Activated CD8-positive, alpha-beta T cell treated with anti-CD3 and anti-CD28 coated beads for 36 hours (primary cell): ENCODE measurements at regions not wholly inside any gene's neighbourhood (a gene's known extent, or its start where the extent isn't known, plus 50 kb on each side); places are given as distances from the start of the nearest gene placed in this dataset.
"Not testable (repeated sequence)": the region's sequence is repeated elsewhere in the genome, so short reads cannot be mapped to it uniquely, and the experiment has no call there.

ENCODE experiments used
- ATAC-seq: fragments of 200-7000 bp; cut with Tn5 transposase; one replicate; pipeline ENCODE4 v1.10.0; 2021; ENCODE audit warnings: mild to moderate bottlenecking, moderate library complexity
- CTCF ChIA-PET: fragments of 350-600 bp; sonication (Branson Sonifier 250); formaldehyde crosslinking; loops from one replicate; lab custom pipeline; 2021; ENCODE audit warnings: antibody characterized with exemption; lab: Charles Lee
- POLR2A ChIA-PET: fragments of 350-600 bp; sonication (Branson Sonifier 250); formaldehyde crosslinking; loops from one replicate; lab custom pipeline; 2021; ENCODE audit warnings: antibody characterized with exemption; lab: Charles Lee
- DNase-seq: peaks from one replicate; pipeline ENCODE4 v3.0.0-alpha.2; 2020
- H3K27ac Mint-ChIP-seq: one replicate; pipeline ENCODE4 v1.8.0; 2021; ENCODE audit warnings: mild to moderate bottlenecking, mixed read lengths
- H3K27me3 Mint-ChIP-seq: one replicate; pipeline ENCODE4 v1.8.0; 2021; ENCODE audit warnings: mixed read lengths
- H3K36me3 Mint-ChIP-seq: one replicate; pipeline ENCODE4 v1.8.0; 2021; ENCODE audit warnings: low read depth, mixed read lengths
- H3K4me1 Mint-ChIP-seq: one replicate; pipeline ENCODE4 v1.8.0; 2021; ENCODE audit warnings: low read depth, mixed read lengths
- H3K4me3 Mint-ChIP-seq: one replicate; pipeline ENCODE4 v1.8.0; 2021; ENCODE audit warnings: mild to moderate bottlenecking, moderate library complexity, mixed read lengths
- H3K9me3 Mint-ChIP-seq: one replicate; pipeline ENCODE4 v1.8.0; 2021; ENCODE audit warnings: mixed read lengths
- CTCF ChIP-seq: fragments of 200-600 bp; IDR thresholded peaks from one replicate; pipeline ENCODE4 v1.8.0; 2022; ENCODE audit warnings: antibody characterized with exemption, mild to moderate bottlenecking
- intact Hi-C: fragments of 100-400 bp; cut with micrococcal nuclease; formaldehyde crosslinking; loops from one replicate; pipeline ENCODE4 v1.10.0; 2022

DNA sequence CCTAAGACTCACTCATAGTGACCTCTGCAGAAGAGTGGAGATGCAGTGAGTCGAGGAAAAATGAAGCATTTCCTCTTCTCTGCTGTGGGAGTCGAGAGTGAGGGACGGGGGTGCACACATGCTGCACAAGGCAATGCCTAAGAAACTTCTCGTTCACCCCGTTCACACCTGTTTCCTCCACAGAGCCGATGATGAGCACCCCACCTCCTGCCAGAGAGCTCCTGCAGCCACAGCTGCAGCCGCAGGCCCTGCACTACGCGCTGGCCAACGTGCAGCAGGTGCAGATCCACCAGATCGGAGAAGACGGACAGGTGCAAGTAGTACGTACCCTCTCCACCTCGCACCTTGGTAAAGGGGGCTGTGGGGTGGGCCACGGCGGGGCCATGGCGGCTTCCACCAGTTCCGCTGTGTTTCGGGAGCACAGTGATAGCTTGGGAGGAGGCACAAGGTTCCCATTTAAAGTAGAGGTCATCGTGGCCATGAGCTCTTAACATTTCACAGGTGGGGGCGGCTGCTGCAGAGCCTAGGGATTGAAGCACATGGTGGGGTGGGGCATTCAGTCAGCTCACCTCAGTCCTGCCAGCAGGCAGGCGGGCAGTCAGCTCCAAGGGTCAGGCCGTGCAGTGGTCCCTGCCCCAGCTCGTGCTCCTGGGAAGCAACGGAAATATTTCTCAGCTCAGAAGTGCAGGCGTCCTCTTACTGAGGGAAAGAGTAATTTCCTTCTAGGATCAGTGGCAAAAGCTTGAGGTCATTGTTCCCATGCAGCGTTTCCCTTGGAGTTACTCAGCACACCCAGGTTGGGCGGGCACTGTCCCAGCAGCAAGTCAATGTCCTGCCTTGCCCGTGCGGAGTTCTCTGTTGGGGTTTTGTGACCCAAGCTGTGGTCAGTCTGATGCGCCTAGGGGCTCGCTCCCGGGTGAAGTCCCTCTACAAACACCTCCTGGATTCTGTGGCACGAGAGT is 80.1 kb downstream of the NPIPB11 start:
- H3K4me1 Mint-ChIP-seq, POLR2A ChIA-PET, DNase-seq, CTCF ChIA-PET, H3K36me3 Mint-ChIP-seq, H3K4me3 Mint-ChIP-seq, H3K27ac Mint-ChIP-seq, ATAC-seq, H3K9me3 Mint-ChIP-seq, H3K27me3 Mint-ChIP-seq, intact Hi-C loops: not testable (repeated sequence)

GRCh38 chr16:29323725-29324124 is 82.8 kb downstream of the NPIPB11 start:
- H3K4me3 Mint-ChIP-seq, DNase-seq, POLR2A ChIA-PET, H3K4me1 Mint-ChIP-seq, H3K27ac Mint-ChIP-seq, H3K27me3 Mint-ChIP-seq, ATAC-seq, CTCF ChIA-PET, H3K9me3 Mint-ChIP-seq, intact Hi-C loops, H3K36me3 Mint-ChIP-seq: not testable (repeated sequence)

GRCh38 chr16:29321585-29321984 is 84.9 kb downstream of the NPIPB11 start:
- ChIA-PET POLR2A (no interaction called here), CTCF (no interaction called here)
- no peaks in the 10 kb centered on the region for H3K9me3 Mint-ChIP-seq
- intact Hi-C loops = no loop called here
- no peaks in the 10 kb centered on the region for H3K36me3 Mint-ChIP-seq
- ATAC-seq (no peak), DNase-seq (no peak)
- peaks cover 3% of the 10 kb centered on the region for H3K4me1 Mint-ChIP-seq
- H3K27ac Mint-ChIP-seq = no peak overlapping the region
- H3K27me3 Mint-ChIP-seq = no peaks in the 10 kb centered on the region
- no peak overlapping the region for H3K4me3 Mint-ChIP-seq
- TF ChIP-seq CTCF = no peak

DNA sequence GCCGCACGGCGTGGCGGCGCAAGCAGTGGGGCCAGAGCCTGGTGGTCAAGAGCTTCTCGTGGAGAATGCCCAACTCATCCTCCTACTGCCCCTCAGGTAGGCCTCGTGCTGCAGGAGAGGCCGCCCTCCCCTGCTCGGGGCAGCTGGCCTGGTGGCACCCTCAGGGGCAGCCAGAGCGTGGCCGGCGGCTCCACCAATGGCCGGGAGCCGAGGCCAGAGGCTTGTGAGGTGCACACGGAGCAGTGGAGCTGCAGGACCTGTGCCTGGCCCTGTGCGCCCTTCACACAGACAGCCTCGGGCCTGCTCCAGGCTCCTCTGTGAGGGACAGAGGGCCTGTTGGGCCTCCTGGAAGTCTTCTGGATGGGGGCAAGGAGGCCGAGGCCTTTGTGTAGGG is 85.5 kb downstream of the NPIPB11 start:
- no peak for TF ChIP-seq CTCF
- intact Hi-C loops = no loop called here
- no peak overlapping the region for H3K27ac Mint-ChIP-seq
- ATAC-seq (no peak), DNase-seq (no peak)
- H3K9me3 Mint-ChIP-seq = no peaks in the 10 kb centered on the region
- ChIA-PET POLR2A (no interaction called here), CTCF (no interaction called here)
- no peaks in the 10 kb centered on the region for H3K27me3 Mint-ChIP-seq
- H3K4me1 Mint-ChIP-seq = peaks cover 3% of the 10 kb centered on the region
- no peaks in the 10 kb centered on the region for H3K36me3 Mint-ChIP-seq
- no peak overlapping the region for H3K4me3 Mint-ChIP-seq

DNA sequence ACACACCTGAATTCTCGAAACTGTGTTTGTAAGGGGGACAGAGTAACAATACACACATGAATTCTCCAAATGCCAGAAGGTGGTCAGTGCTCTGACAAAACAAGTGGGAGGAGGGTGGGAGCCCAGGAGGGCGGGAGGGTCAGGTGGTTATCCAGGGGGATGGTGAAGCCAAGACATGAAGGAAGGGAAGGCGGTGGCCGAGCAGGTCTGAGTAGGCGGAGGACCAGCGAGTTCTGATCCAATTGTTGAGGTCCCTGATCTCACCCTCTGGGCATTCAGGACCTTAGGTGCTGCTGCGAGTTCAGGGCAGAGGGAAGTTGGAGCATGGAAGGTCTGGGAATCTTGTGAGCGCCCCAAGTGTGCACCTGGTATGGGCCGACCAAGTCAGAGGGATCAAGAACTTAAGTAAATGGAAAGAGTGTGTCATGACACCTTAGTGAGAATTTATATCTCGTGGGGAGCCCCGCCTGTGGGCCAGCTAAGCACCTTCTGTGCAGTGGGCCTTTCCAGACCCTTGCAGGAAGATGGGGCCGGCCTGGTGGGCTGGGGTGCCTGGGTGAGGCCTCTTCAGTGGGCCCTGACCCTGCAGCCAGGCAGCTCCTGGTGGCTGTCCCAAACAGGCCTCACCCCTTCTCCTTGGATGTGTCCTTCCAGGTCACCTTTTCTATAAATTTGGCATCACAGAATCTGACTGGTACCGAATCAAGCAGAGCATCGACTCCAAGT is 86.1 kb downstream of the NPIPB11 start:
- Mint-ChIP-seq H3K4me3 (no peak overlapping the region), H3K36me3 (no peaks in the 10 kb centered on the region), H3K4me1 (peaks cover 3% of the 10 kb centered on the region), H3K9me3 (no peaks in the 10 kb centered on the region), H3K27ac (no peak overlapping the region), H3K27me3 (no peaks in the 10 kb centered on the region)
- no peak for ATAC-seq
- DNase-seq = no peak
- no peak for TF ChIP-seq CTCF
- intact Hi-C loops = no loop called here
- ChIA-PET POLR2A (no interaction called here), CTCF (no interaction called here)

DNA sequence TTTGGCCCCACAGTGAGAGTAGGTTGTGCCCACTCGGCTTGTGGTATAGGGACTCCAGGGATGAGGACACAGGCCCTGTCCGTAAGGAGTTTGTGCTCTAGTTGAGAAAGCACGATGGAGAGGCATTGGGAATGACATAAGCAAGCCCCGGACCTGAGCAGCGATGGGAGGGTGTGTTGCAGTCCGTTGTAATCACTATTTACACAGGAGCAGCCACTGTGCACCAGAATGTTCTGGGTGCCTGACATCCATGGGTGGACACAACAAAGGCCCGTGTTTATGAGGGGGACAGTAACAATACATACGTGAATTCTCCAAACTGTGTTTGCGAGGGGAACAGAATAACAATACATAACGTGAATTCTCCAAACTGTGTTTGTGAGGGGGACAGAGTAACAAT is 86.8 kb downstream of the NPIPB11 start:
- ATAC-seq (no peak), DNase-seq (no peak)
- Mint-ChIP-seq H3K36me3 (no peaks in the 10 kb centered on the region), H3K27me3 (no peaks in the 10 kb centered on the region), H3K9me3 (no peaks in the 10 kb centered on the region), H3K4me3 (no peak overlapping the region), H3K4me1 (peaks cover 3% of the 10 kb centered on the region), H3K27ac (no peak overlapping the region)
- ChIA-PET CTCF (no interaction called here), POLR2A (no interaction called here)
- intact Hi-C loops = no loop called here
- no peak for TF ChIP-seq CTCF

DNA sequence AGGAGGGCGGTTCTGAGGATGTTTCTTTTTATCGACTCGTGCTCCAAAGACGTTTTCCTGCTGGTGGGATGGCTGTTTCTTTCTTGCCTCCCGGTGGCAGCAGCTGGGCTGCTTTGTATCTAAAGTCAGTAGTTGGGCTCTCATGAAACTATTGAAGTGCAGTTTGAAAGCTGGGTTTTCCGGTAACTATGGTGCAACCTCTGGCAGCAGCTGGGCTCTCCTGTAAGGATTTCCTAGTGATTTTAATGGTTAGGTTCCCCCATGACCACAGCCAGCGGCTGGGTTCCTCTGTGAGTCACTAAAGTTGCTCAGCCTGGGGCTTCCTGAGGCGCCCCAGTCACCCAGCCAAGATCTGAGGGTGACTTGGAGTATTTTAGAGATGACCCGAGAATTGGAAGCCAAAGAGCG is 87.9 kb downstream of the NPIPB11 start:
- H3K27ac Mint-ChIP-seq, H3K4me1 Mint-ChIP-seq, CTCF ChIA-PET, H3K27me3 Mint-ChIP-seq, POLR2A ChIA-PET, intact Hi-C loops, H3K4me3 Mint-ChIP-seq, H3K9me3 Mint-ChIP-seq, H3K36me3 Mint-ChIP-seq: not testable (repeated sequence)
- DNase-seq = peak; percentile 29
- peak; percentile 62 for ATAC-seq
